ENCODE measurements at regions not wholly inside any gene's neighbourhood (a gene's known extent, or its start where the extent isn't known, plus 50 kb on each side); places are given as distances from the start of the nearest gene placed in this dataset.

DNA sequence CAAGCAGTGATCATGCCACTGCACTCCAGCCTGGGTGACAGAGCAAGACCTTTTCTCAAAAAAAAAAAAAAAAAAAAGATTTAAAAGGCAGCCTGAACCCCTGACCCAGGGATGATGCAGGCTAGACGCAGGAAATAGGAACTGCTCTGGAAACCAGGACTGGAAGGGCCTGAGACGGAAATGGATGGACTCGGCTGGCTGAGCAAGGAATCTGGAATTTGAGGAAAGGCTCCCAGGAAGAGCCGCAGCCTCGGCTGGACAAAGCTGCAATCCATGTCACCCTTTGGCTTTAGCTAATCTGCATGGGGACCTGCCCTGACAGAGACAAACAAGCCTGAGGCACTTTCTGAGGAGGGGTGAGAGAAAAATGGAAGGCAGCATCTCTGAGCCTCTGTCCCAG, 55.0 kb upstream of the DAPL1 start:
- 79% methylated on average over 5 of the region's 5 CpGs for WGBS
- Histone ChIP-seq H3K9ac (ENCODE audit: low read depth in 1 of 2, low read length in 2 of 2) (no peak overlapping the region), H3K27me3 (ENCODE audit: control insufficient read depth in 4 of 4, insufficient read depth in 4 of 4, low read length in 3 of 4) (no peaks in the 10 kb centered on the region), H3K4me1 (ENCODE audit: control insufficient read depth in 4 of 4, insufficient read depth in 4 of 4, low read length in 3 of 4) (peaks cover 0 to 5% (median 0%) of the 10 kb centered on the region in 4 donors), H3K27ac (ENCODE audit: low read depth in 1 of 2, low read length in 2 of 2) (no peak overlapping the region), H3K4me3 (ENCODE audit: low read depth in 1 of 3, low read length in 3 of 3) (no peak overlapping the region), H3K9me3 (ENCODE audit: control insufficient read depth in 4 of 4, low read length in 3 of 4) (no peaks in the 10 kb centered on the region), H3K36me3 (ENCODE audit: control insufficient read depth in 4 of 4, insufficient read depth in 3 of 4, low read depth in 1 of 4, low read length in 3 of 4) (no peaks in the 10 kb centered on the region)
- TF ChIP-seq, protein P1, sequence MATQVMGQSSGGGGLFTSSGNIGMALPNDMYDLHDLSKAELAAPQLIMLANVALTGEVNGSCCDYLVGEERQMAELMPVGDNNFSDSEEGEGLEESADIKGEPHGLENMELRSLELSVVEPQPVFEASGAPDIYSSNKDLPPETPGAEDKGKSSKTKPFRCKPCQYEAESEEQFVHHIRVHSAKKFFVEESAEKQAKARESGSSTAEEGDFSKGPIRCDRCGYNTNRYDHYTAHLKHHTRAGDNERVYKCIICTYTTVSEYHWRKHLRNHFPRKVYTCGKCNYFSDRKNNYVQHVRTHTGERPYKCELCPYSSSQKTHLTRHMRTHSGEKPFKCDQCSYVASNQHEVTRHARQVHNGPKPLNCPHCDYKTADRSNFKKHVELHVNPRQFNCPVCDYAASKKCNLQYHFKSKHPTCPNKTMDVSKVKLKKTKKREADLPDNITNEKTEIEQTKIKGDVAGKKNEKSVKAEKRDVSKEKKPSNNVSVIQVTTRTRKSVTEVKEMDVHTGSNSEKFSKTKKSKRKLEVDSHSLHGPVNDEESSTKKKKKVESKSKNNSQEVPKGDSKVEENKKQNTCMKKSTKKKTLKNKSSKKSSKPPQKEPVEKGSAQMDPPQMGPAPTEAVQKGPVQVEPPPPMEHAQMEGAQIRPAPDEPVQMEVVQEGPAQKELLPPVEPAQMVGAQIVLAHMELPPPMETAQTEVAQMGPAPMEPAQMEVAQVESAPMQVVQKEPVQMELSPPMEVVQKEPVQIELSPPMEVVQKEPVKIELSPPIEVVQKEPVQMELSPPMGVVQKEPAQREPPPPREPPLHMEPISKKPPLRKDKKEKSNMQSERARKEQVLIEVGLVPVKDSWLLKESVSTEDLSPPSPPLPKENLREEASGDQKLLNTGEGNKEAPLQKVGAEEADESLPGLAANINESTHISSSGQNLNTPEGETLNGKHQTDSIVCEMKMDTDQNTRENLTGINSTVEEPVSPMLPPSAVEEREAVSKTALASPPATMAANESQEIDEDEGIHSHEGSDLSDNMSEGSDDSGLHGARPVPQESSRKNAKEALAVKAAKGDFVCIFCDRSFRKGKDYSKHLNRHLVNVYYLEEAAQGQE (IDR thresholded peaks at IDR 0.05), result no peak
- no peak for TF ChIP-seq HNF4A (conservative IDR thresholded peaks at IDR 0.05)
- no peak for TF ChIP-seq SP1 (IDR thresholded peaks at IDR 0.05)
- no peak for TF ChIP-seq EGR1 (IDR thresholded peaks at IDR 0.05; ENCODE audit: low read depth in 2 of 2)
- TF ChIP-seq, protein P2, sequence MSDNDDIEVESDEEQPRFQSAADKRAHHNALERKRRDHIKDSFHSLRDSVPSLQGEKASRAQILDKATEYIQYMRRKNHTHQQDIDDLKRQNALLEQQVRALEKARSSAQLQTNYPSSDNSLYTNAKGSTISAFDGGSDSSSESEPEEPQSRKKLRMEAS (IDR thresholded peaks at IDR 0.05), result no peak
- no peak for TF ChIP-seq JUND (IDR thresholded peaks at IDR 0.05)
- peak in 1 of 2 donors; percentile 23 for TF ChIP-seq RAD21 (IDR thresholded peaks at IDR 0.05)
- no peak for TF ChIP-seq FOXA2 (IDR thresholded peaks at IDR 0.05)
- TF ChIP-seq RXRA (IDR thresholded peaks at IDR 0.05), result no peak
- TF ChIP-seq GABPA (IDR thresholded peaks at IDR 0.05 in 1 of 2, conservative IDR thresholded peaks at IDR 0.05 in 1 of 2), result no peak
- no peak for TF ChIP-seq TAF1 (conservative IDR thresholded peaks at IDR 0.05)
- TF ChIP-seq NR2F2 (IDR thresholded peaks at IDR 0.05), result peak; percentile 58
- DNase-seq (ENCODE audit: low spot score), result no peak

DNA sequence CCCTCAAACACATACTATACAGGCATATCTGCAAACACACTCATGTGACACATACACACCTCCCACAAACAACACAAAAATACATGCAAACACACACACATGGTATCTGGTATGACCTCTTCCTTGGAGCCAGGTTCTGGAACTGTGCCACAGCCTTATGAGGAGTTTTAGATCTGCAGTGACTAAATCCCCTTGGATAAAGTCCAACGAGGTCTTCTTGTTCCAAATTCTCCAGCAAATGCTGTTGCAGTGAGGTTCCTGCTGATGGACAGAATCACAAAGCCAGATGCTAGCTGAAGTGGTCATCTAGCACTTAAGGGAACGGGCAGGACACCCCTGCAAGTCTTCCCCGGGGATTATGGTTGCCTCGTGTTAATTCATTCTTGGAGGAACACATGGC, 54.5 kb upstream of the DAPL1 start:
- H3K36me3 ChIP-seq (ENCODE audit: control insufficient read depth in 4 of 4, insufficient read depth in 3 of 4, low read depth in 1 of 4, low read length in 3 of 4), result no peaks in the 10 kb centered on the region
- TF ChIP-seq EGR1 (IDR thresholded peaks at IDR 0.05; ENCODE audit: low read depth in 2 of 2) (no peak), HNF4A (conservative IDR thresholded peaks at IDR 0.05) (no peak), SP1 (IDR thresholded peaks at IDR 0.05) (no peak), FOXA2 (IDR thresholded peaks at IDR 0.05) (no peak), FOXA1 (IDR thresholded peaks at IDR 0.05) (no peak), YY1 (IDR thresholded peaks at IDR 0.05) (no peak), HNF4G (IDR thresholded peaks at IDR 0.05) (no peak), NR2F2 (IDR thresholded peaks at IDR 0.05) (no peak), RXRA (IDR thresholded peaks at IDR 0.05) (no peak), RAD21 (IDR thresholded peaks at IDR 0.05) (no peak), GABPA (IDR thresholded peaks at IDR 0.05 in 1 of 2, conservative IDR thresholded peaks at IDR 0.05 in 1 of 2) (no peak)
- TF ChIP-seq, protein P3, sequence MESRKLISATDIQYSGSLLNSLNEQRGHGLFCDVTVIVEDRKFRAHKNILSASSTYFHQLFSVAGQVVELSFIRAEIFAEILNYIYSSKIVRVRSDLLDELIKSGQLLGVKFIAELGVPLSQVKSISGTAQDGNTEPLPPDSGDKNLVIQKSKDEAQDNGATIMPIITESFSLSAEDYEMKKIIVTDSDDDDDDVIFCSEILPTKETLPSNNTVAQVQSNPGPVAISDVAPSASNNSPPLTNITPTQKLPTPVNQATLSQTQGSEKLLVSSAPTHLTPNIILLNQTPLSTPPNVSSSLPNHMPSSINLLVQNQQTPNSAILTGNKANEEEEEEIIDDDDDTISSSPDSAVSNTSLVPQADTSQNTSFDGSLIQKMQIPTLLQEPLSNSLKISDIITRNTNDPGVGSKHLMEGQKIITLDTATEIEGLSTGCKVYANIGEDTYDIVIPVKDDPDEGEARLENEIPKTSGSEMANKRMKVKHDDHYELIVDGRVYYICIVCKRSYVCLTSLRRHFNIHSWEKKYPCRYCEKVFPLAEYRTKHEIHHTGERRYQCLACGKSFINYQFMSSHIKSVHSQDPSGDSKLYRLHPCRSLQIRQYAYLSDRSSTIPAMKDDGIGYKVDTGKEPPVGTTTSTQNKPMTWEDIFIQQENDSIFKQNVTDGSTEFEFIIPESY (IDR thresholded peaks at IDR 0.05), result no peak
- TF ChIP-seq, protein P1 (IDR thresholded peaks at IDR 0.05), result no peak
- TF ChIP-seq, protein P4, sequence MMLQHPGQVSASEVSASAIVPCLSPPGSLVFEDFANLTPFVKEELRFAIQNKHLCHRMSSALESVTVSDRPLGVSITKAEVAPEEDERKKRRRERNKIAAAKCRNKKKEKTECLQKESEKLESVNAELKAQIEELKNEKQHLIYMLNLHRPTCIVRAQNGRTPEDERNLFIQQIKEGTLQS (IDR thresholded peaks at IDR 0.05), result no peak
- TF ChIP-seq, protein P5, sequence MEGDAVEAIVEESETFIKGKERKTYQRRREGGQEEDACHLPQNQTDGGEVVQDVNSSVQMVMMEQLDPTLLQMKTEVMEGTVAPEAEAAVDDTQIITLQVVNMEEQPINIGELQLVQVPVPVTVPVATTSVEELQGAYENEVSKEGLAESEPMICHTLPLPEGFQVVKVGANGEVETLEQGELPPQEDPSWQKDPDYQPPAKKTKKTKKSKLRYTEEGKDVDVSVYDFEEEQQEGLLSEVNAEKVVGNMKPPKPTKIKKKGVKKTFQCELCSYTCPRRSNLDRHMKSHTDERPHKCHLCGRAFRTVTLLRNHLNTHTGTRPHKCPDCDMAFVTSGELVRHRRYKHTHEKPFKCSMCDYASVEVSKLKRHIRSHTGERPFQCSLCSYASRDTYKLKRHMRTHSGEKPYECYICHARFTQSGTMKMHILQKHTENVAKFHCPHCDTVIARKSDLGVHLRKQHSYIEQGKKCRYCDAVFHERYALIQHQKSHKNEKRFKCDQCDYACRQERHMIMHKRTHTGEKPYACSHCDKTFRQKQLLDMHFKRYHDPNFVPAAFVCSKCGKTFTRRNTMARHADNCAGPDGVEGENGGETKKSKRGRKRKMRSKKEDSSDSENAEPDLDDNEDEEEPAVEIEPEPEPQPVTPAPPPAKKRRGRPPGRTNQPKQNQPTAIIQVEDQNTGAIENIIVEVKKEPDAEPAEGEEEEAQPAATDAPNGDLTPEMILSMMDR (IDR thresholded peaks at IDR 0.05; ENCODE audit: low read depth, low read length, missing input control), result no peak
- TF ChIP-seq, protein P2 (IDR thresholded peaks at IDR 0.05), result no peak
- no peak overlapping the region for H3K27ac ChIP-seq (ENCODE audit: low read depth in 1 of 2, low read length in 2 of 2)
- no peaks in the 10 kb centered on the region for H3K27me3 ChIP-seq (ENCODE audit: control insufficient read depth in 4 of 4, insufficient read depth in 4 of 4, low read length in 3 of 4)
- no peak overlapping the region for H3K4me3 ChIP-seq (ENCODE audit: low read depth in 1 of 3, low read length in 3 of 3)
- H3K9ac ChIP-seq (ENCODE audit: low read depth in 1 of 2, low read length in 2 of 2), result no peak overlapping the region
- WGBS, result 72% methylated on average over 4 of the region's 4 CpGs
- H3K4me1 ChIP-seq (ENCODE audit: control insufficient read depth in 4 of 4, insufficient read depth in 4 of 4, low read length in 3 of 4), result peaks cover 0 to 3% (median 0%) of the 10 kb centered on the region in 4 donors
- no peak for DNase-seq (ENCODE audit: low spot score)
- H3K9me3 ChIP-seq (ENCODE audit: control insufficient read depth in 4 of 4, low read length in 3 of 4), result no peaks in the 10 kb centered on the region
